T-helper 2 cell treated with Interferon-gamma antibody and Interleukin-4, amounts not matched to agents 100 ng/mL and 5 ng/mL, for 36 hours (primary cell): ENCODE measurements at regions not wholly inside any gene's neighbourhood (a gene's known extent, or its start where the extent isn't known, plus 50 kb on each side); places are given as distances from the start of the nearest gene placed in this dataset.

Experiments used
- intact Hi-C: fragments of 100-400 bp; cut with micrococcal nuclease; formaldehyde crosslinking; loops from one replicate; pipeline ENCODE4 v1.15.1; 2023

DNA sequence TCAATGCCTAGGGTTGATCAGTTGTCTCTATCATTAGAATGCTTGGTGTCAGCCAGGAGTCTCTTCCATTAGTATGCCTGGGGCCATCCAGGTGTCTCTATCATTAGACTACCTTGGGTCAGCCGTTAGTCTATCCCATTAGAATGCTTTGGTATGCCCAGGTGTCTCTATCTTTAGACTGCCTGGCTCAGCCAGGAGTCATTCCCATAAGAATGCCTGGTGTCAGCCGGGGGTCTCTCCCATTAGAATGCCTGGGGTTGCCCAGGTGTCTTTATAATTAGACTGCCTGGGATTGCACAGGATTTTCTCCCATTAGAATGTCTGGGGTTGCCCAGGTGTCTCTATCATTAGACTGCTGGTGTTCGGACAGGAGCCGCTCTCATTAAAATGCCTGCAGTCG is 1442.9 kb downstream of the UQCRFS1 start:
- intact Hi-C loops, result no loop called here

DNA sequence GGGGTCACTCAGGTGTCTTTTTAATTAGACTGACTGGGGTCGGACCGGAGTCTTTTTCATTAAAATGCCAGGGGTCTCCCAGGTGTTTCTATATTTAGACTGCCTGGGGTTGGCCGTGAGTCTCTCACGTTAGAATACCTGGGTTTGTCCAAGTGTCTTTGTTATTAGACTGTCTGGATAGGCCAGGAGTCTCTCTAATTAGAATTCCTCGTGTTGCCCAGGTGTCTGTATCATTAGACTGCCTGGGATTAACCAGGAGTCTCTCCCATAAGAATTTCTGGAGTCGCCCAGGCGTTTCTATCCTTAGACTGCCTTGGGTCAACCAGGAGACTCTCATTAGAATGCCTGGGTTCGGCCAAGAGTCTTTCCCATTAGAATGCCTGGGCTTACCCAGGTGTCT is 1445.7 kb downstream of the UQCRFS1 start:
- intact Hi-C loops, result no loop called here

DNA sequence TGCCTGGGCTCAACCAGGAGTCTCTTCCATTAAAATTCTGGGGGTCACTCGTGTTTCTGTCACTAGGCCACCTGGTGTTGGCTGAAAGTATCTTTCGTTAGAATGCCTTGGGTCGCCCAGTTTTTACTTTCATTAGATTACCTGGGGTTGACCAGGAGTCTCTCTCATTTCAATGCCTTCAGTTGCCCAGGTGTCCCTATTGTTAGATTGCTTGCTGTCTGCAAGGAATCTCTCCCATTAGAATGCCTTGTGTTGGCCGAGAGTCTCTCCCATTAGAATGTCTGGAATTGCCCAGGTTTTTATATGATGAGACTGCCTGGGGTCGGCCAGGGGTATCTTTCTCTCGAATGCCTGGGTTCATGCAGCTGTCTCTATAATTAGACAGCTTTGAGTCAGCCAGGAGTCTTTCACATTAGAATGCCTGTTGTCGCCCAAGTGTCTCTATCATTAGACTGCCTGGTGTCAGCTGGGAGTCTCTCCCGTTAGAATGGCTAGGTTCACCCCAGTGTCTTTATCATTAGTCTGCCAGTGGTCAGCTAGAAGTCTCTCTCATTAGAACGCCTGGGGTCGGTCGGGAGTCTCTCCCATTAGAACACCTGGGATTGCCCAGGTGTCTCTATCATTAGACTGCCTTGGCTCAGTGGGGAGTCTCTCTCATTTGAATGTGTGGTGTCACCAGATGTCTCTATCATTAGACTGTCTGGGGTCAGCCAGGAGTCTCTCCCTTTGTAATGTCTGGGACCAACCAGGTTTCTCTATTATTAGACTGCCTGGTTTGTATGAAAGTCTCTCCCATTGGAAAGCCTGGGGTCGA is 1446.8 kb downstream of the UQCRFS1 start:
- intact Hi-C loops, result no loop called here

- intact Hi-C loops, result no loop called here
Measured at GRCh38 chr19:27765397-27765796, 1447.6 kb downstream of the UQCRFS1 start.

DNA sequence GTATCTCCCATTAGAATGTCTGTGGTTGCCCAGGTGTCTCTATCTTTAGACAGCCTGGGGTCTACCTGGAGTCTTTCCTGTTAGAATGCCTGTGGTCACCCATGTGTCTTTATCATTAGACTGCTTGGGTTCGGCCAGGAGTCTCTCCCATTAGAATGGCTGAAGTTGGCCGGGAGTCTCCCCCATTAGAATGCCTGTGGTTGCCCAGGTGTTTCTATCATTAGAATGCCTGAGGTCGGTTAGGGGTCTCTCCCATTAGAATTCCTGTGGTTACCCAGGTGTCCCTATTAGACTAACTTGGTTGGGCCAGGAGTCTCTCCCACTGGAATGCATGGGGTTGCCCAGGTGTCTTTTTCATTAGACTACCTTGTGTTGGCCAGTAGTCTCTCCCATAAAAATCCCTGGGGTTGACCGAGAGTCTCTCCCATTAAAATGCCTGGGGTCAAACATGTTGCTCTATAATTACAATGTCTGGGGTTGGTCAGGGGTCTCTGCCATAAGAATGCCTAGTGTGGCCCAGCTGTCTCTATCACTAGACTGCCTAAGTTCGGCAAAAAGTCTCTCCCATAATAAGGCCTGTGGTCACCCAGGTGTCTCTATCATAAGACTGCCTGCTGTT is 1448.7 kb downstream of the UQCRFS1 start:
- intact Hi-C loops, result no loop called here

GRCh38 chr19:27762933-27763332 is 1450.0 kb downstream of the UQCRFS1 start:
- intact Hi-C loops, result no loop called here

GRCh38 chr19:27759896-27760295 is 1453.1 kb downstream of the UQCRFS1 start:
- intact Hi-C loops, result no loop called here

DNA sequence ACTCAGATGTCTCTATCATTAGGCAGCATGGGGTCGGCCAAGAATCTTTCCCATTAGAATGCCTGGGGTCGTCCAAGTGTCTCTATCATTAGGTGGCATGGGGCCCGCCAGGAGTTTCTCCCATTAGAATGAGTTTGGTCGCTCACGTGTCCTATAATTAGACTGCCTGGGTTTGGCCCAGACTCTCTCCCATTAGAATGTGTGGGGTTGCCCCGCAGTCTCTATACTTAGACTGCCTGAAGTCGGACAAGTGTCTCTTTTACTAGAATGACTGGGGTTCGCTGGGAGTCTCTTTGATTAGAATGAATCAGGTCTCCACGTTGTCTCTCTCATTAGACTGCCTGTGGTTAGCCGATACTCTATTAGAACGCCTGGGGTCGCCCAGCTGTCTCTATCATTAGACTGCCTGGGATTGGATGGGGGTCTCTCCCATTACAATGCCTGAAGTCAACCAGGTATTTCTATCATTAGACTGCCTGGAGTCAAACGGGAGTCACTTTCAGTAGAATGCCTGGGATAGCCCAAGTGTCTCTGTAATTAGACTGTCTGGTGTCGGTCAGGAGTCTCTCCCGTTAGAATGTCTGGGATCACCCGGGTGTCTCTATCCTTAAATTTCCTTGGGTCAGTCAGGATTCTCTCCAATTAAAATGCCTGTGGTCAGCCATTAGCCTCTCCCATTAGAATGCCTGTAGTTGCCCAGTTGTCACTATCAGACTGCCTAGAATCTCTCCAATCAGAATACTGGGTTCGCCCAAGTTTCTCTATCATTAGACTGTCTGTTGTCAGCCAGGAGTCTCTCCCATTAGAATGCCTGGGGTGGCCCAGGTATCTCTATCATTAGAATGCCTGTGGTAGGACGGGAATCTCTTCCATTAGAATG is 1454.1 kb downstream of the UQCRFS1 start:
- intact Hi-C loops, result no loop called here

DNA sequence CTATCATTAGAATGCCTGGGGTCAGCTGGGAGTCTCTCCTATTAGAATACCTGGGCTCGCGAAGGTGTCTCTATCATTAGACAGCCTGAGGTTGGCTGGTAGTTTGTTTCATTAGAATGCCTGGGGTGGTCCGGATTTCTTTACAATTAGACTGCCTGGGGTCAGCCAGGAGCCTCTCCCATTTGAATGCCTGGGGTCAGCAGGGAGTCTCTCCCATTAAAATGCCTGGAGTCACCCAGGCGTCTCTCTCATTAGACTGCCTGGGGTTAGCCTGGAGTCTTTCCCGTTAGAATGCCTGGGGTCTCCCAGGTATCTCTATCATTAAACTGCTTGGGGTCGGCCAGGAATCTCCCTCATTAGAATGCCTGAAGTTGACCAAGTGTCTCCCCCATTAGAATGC is 1458.3 kb downstream of the UQCRFS1 start:
- intact Hi-C loops, result no loop called here

DNA sequence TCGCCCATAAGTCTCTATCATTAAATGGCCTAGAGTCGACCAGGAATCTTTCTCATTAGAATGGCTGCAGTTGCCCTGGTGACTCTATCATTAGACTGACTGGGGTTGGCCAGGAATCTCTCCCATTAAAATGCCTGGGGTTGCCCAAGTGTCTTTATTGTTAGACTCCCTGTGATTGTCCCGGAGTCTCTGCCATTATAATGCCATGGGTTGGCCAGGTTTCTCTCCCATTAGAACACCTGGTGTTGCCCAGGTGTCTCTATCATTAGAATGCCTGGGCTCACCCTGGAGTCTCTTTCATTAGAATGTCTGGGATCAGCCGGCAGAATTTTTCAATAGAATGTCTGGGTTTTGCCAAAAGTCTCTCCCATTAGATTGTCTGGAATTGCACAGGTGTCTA is 1459.3 kb downstream of the UQCRFS1 start:
- intact Hi-C loops, result no loop called here

- intact Hi-C loops, result no loop called here
Measured at GRCh38 chr19:27752530-27753184, 1460.3 kb downstream of the UQCRFS1 start.

DNA sequence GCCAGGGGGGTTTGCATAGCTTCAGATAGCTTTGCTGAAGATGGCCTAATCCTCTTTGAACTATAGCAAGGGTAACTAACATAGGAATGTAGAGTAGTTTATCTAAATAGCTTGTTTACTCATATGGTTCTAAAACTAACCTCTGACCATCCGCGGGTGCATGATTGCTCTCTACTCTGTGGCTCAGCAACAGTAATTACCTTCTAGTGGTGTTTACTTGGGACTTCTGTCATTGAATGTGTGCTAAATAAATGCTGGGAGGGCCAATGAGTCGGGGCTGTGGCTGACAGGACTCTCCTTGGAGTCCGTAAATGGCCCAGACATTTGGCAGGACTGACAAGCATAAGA is 1461.9 kb downstream of the UQCRFS1 start:
- intact Hi-C loops, result no loop called here

DNA sequence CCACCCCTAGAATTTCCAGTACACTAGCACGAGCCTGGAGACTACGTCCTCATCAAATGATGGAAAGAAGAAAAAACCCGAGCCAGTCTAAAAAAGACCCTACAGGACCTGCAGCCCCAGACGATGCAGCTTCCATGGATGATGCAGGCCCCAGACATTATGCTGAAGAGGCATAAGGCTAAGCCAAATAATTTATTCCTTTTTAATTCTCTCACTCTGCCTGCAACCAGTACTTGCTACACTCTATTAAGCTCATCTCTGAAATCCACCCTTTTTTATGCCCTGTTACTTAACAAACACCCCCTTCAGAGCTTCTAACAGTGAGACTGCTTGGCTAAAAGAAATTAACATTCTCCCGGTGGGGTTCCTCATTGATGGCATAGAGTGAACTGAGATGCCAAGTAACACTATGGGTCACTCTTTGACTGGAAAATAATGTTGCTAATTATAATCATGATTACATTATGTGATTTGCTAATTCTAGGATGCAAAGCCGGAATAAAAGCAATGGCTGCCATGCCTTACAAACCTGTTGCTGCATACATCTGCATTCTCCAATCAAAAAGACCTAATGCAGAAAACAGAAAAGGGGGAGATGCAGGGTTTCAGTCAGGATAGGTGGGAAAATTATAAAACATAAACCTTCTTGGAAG is 1462.4 kb downstream of the UQCRFS1 start:
- intact Hi-C loops, result no loop called here

DNA sequence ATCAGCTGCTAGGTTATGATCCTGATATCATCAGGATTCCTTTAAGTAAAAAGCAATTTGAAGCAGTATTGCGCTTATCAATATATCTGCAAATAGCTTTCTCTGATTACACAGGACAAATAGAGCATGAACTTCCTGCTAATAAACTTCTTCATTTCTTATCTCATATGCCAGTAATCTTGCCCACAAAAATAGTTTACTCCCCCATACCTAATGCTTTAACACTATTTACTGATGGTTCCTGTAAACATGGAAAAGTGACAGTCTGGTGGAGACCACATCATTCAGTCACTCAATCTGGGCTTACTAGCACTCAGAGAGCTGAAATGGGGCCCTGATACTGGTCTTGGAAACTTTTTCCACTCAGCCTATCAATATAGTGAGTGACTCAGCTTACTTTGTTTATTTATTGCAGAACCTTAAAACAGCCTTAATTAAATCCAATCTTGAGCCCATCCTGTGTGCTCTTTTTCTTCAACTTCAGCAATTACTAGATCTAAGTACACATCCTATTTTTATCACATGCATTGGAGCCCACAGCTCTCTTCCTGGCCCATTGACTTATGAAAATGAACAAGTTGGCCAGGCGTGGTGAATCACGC is 1464.3 kb downstream of the UQCRFS1 start:
- intact Hi-C loops, result no loop called here

DNA sequence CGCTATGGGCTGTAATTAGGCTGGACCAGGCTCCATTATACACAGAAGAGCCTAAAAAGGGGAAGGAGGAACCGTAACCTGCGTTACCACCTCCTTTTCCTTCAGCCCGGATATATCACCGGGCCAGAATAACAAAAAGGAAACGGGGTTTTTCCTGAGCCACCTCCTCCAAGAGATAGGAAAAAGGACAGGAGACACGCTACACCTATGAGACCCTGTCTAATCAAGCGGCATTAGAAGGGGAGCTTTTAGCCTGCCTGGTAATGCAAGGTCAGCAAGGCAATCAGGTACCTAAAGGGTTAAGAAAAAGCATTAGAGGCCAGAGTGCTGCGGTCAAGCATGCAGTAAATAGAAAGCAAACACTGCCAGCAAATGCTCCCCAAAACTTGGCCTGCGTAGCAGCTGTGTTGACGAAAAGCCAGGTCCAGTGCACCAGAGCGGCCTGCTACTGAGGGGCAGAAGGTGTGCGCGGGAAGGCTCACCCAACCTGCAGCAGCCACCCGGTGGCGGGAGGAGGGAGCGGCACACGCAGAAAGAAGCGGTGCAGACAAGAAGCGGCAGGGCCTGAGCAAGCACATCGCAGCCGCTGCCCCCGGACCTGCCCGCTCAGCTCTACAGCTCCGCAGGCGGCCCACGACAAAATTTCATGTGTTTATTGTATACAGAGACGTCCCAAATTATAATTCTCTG is 1466.1 kb downstream of the UQCRFS1 start:
- intact Hi-C loops, result no loop called here

- intact Hi-C loops, result no loop called here
Measured at GRCh38 chr19:27745978-27746542, 1466.9 kb downstream of the UQCRFS1 start.

GRCh38 chr19:27744926-27745768 is 1467.8 kb downstream of the UQCRFS1 start:
- intact Hi-C loops, result no loop called here

DNA sequence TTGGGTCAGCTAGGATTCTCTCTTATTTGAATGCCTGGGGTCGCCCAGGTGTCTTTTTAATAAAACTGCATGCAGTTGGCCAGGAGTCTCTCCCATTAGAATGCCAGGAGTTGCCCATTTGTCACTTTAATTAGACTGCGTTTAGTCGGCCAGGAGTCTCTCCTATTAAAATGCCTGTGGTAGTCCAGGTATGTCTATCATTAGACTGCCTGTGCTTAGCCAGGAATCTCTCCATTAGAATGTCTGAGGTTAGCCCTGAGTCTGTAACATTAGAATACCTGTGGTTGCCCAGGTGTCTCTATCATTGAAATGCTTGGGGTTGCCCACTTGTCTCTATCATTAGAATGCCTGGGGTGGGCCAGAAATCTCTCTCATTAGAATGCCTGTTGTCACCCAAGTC is 1470.9 kb downstream of the UQCRFS1 start:
- intact Hi-C loops, result no loop called here

DNA sequence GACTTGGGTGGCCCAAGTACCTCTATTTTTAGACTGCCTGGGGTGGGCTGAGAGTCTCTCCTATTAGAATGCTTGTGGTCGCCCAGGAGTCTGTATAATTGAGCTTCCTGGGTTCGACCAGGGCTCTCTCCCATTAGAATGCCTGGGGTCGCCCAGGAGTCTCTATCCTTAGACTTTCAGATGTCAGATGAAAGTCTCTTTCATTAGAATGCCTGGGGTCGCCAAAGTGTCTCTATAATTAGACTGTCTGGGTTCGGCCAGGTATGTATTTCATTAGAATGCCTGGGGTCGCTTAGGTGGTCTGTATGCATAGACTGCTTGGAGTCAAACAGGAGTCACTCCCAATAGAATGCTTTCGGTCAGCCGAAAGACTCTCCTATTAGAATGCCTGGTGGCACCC is 1471.7 kb downstream of the UQCRFS1 start:
- intact Hi-C loops, result no loop called here
